WTC11 (cell line): ENCODE measurements at regions not wholly inside any gene's neighbourhood (a gene's known extent, or its start where the extent isn't known, plus 50 kb on each side); places are given as distances from the start of the nearest gene placed in this dataset.

ENCODE experiments used
- ATAC-seq: fragments of 200-7000 bp; cut with Tn5 transposase; 2 replicates; pipeline ENCODE4 v1.10.0; 2021; ENCODE audit warnings: mild to moderate bottlenecking, moderate library complexity
- CTCF ChIA-PET: fragments of 300-600 bp; sonication (Branson Sonifier 250); formaldehyde crosslinking; loops from one replicate; lab custom pipeline; 2021; ENCODE audit warnings: antibody characterized with exemption; lab: Charles Lee
- POLR2A ChIA-PET: fragments of 350-600 bp; sonication (Branson Sonifier 250); formaldehyde crosslinking; loops from one replicate; lab custom pipeline; 2021; ENCODE audit warnings: antibody characterized with exemption; lab: Charles Lee
- DNase-seq: peaks from one replicate; pipeline ENCODE4 v3.0.0; 2021; ENCODE audit warnings: low spot score
- H3K27ac Mint-ChIP-seq: 2 replicates; pipeline ENCODE4 v1.8.0; 2021; ENCODE audit warnings: mixed read lengths
- H3K27me3 Mint-ChIP-seq: 2 replicates; pipeline ENCODE4 v1.8.0; 2021; ENCODE audit warnings: low read depth, mild to moderate bottlenecking, moderate library complexity, mixed read lengths
- H3K36me3 Mint-ChIP-seq: 2 replicates; pipeline ENCODE4 v1.8.0; 2021; ENCODE audit warnings: mixed read lengths
- H3K4me1 Mint-ChIP-seq: 2 replicates; pipeline ENCODE4 v1.8.0; 2022; ENCODE audit warnings: mixed read lengths
- H3K4me3 Mint-ChIP-seq: 2 replicates; pipeline ENCODE4 v1.8.0; 2021; ENCODE audit warnings: mild to moderate bottlenecking, moderate library complexity, mixed read lengths
- H3K9me3 Mint-ChIP-seq: 2 replicates; pipeline ENCODE4 v1.8.0; 2021; ENCODE audit warnings: mixed read lengths
- ARID4B ChIP-seq: sonication (generic); formaldehyde crosslinking; IDR thresholded peaks from 2 replicates; pipeline ENCODE4 v1.8.0; 2023; ENCODE audit warnings: missing genetic modification reagents, mild to moderate bottlenecking, borderline replicate concordance
- ATF6 ChIP-seq: sonication (generic); formaldehyde crosslinking; IDR thresholded peaks from 2 replicates; pipeline ENCODE4 v1.8.1; 2023; ENCODE audit warnings: mild to moderate bottlenecking, missing genetic modification reagents
- E2F5 ChIP-seq: sonication (generic); formaldehyde crosslinking; IDR thresholded peaks from 2 replicates; pipeline ENCODE4 v1.8.1; 2022; ENCODE audit warnings: mild to moderate bottlenecking, moderate library complexity, missing genetic modification reagents
- FOXK1 ChIP-seq: sonication (generic); formaldehyde crosslinking; IDR thresholded peaks from 2 replicates; pipeline ENCODE4 v1.8.0; 2022; ENCODE audit warnings: mild to moderate bottlenecking, moderate library complexity, missing genetic modification reagents
- GRHL2 ChIP-seq: fragments of 250-450 bp; sonication (Bioruptor Pico); IDR thresholded peaks from 2 replicates; pipeline ENCODE4 v1.8.0; 2022; ENCODE audit warnings: mild to moderate bottlenecking, moderate library complexity; ENCODE audit not compliant: insufficient replicate concordance, severe bottlenecking
- HMGXB4 ChIP-seq: sonication (generic); formaldehyde crosslinking; IDR thresholded peaks from 2 replicates; pipeline ENCODE4 v1.8.1; 2023; ENCODE audit warnings: mild to moderate bottlenecking, moderate library complexity, missing genetic modification reagents
- IRF2 ChIP-seq: sonication (generic); formaldehyde crosslinking; IDR thresholded peaks from 2 replicates; pipeline ENCODE4 v1.8.0; 2022; ENCODE audit warnings: low read depth, missing genetic modification reagents, borderline replicate concordance
- NR3C1 ChIP-seq: sonication (generic); formaldehyde crosslinking; conservative IDR thresholded peaks from 2 replicates; pipeline ENCODE4 v1.8.1; 2023; ENCODE audit warnings: low read depth, mild to moderate bottlenecking, missing genetic modification reagents
- RELA ChIP-seq: sonication (generic); formaldehyde crosslinking; IDR thresholded peaks from 2 replicates; pipeline ENCODE4 v1.8.1; 2022; ENCODE audit warnings: missing genetic modification reagents, mild to moderate bottlenecking, borderline replicate concordance
- ZBTB21 ChIP-seq: sonication (generic); formaldehyde crosslinking; IDR thresholded peaks from 2 replicates; pipeline ENCODE4 v1.8.1; 2023; ENCODE audit warnings: mild to moderate bottlenecking, missing genetic modification reagents, borderline replicate concordance
- ZNF219 ChIP-seq: sonication (generic); formaldehyde crosslinking; IDR thresholded peaks from 2 replicates; pipeline ENCODE4 v1.8.0; 2023; ENCODE audit warnings: missing genetic modification reagents, mild to moderate bottlenecking, borderline replicate concordance
- ZNF263 ChIP-seq: sonication (generic); formaldehyde crosslinking; IDR thresholded peaks from 2 replicates; pipeline ENCODE4 v1.8.1; 2022; ENCODE audit warnings: low read depth, mild to moderate bottlenecking, moderate library complexity, missing genetic modification reagents
- ZNF317 ChIP-seq: sonication (generic); formaldehyde crosslinking; IDR thresholded peaks from 2 replicates; pipeline ENCODE4 v1.8.1; 2023; ENCODE audit warnings: low read depth, mild to moderate bottlenecking, moderate library complexity, missing genetic modification reagents, borderline replicate concordance
- ZNF416 ChIP-seq: fragments of 250-450 bp; sonication (Bioruptor Pico); IDR thresholded peaks from 2 replicates; pipeline ENCODE4 v1.9.0; 2021; ENCODE audit warnings: mild to moderate bottlenecking, inconsistent platforms
- TF ChIP-seq, protein P1 (sequence below): sonication (generic); formaldehyde crosslinking; IDR thresholded peaks from 2 replicates; pipeline ENCODE4 v1.8.1; 2022; ENCODE audit warnings: missing genetic modification reagents, borderline replicate concordance
- TF ChIP-seq, protein P2 (sequence below): sonication (generic); formaldehyde crosslinking; IDR thresholded peaks from 2 replicates; pipeline ENCODE4 v1.8.1; 2023; ENCODE audit warnings: mild to moderate bottlenecking, missing genetic modification reagents, moderate library complexity

GRCh38 chr14:65290830-65291229 is 121.7 kb upstream of the FUT8 start:
- ATAC-seq (no peak), DNase-seq (no peak)
- ChIA-PET POLR2A (no interaction called here), CTCF (no interaction called here)
- no peak for TF ChIP-seq IRF2 (CRISPR knock-in tag)
- TF ChIP-seq ZBTB21 (CRISPR knock-in tag): no peak
- TF ChIP-seq, protein P1, sequence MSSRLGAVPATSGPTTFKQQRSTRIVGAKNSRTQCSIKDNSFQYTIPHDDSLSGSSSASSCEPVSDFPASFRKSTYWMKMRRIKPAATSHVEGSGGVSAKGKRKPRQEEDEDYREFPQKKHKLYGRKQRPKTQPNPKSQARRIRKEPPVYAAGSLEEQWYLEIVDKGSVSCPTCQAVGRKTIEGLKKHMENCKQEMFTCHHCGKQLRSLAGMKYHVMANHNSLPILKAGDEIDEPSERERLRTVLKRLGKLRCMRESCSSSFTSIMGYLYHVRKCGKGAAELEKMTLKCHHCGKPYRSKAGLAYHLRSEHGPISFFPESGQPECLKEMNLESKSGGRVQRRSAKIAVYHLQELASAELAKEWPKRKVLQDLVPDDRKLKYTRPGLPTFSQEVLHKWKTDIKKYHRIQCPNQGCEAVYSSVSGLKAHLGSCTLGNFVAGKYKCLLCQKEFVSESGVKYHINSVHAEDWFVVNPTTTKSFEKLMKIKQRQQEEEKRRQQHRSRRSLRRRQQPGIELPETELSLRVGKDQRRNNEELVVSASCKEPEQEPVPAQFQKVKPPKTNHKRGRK: no peak
- TF ChIP-seq, protein P2, sequence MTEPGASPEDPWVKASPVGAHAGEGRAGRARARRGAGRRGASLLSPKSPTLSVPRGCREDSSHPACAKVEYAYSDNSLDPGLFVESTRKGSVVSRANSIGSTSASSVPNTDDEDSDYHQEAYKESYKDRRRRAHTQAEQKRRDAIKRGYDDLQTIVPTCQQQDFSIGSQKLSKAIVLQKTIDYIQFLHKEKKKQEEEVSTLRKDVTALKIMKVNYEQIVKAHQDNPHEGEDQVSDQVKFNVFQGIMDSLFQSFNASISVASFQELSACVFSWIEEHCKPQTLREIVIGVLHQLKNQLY (CRISPR knock-in tag): no peak
- TF ChIP-seq ZNF317 (CRISPR knock-in tag): no peak
- H3K27ac Mint-ChIP-seq: no peak overlapping the region
- H3K36me3 Mint-ChIP-seq: no peaks in the 10 kb centered on the region
- peaks cover 14% of the 10 kb centered on the region for H3K4me1 Mint-ChIP-seq
- H3K9me3 Mint-ChIP-seq: no peaks in the 10 kb centered on the region
- H3K4me3 Mint-ChIP-seq: no peak overlapping the region
- H3K27me3 Mint-ChIP-seq: peaks cover 2% of the 10 kb centered on the region; the same call in 1 of the 2 replicates

GRCh38 chr14:65291531-65291930 is 121.0 kb upstream of the FUT8 start:
- no peak for DNase-seq
- Mint-ChIP-seq H3K27me3 (peaks cover 2% of the 10 kb centered on the region; the same call in 1 of the 2 replicates), H3K27ac (no peak overlapping the region), H3K4me3 (no peak overlapping the region), H3K36me3 (no peaks in the 10 kb centered on the region), H3K9me3 (no peaks in the 10 kb centered on the region), H3K4me1 (peaks cover 11% of the 10 kb centered on the region)
- TF ChIP-seq ZNF263: no peak
- no peak for TF ChIP-seq ATF6 (CRISPR knock-in tag)
- TF ChIP-seq GRHL2: no peak
- ChIA-PET CTCF (no interaction called here), POLR2A (no interaction called here)
- ATAC-seq: no peak

DNA sequence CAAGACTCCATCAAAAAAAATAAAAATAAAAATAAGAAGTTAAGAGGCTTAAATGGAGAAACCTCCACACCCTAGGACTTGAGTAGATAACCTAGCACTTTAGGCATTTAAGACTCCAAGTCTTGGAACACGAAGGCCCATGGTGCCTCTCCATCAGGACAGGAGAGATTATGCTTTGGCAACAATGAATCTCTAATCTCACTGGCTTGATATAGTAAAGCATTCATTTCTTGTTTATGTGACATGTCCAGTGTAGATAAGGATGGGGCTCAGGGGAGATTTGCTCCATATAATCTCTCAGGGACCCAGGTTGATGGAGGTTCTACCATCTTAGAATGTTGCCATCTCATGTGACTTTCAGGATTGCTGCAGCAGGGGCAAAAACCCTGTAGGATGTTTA is 117.7 kb upstream of the FUT8 start:
- Mint-ChIP-seq H3K36me3 (no peaks in the 10 kb centered on the region), H3K4me3 (no peak overlapping the region), H3K4me1 (no peaks in the 10 kb centered on the region), H3K27ac (no peak overlapping the region), H3K27me3 (no peaks in the 10 kb centered on the region), H3K9me3 (no peaks in the 10 kb centered on the region)
- TF ChIP-seq FOXK1 (CRISPR knock-in tag) (no peak), ZNF263 (no peak), ZNF416 (no peak)
- TF ChIP-seq, protein P2 (CRISPR knock-in tag): no peak
- ChIA-PET POLR2A (no interaction called here), CTCF (no interaction called here)
- ATAC-seq: no peak
- no peak for DNase-seq

- ATAC-seq (no peak), DNase-seq (no peak)
- Mint-ChIP-seq H3K27ac (no peak overlapping the region), H3K4me1 (no peaks in the 10 kb centered on the region), H3K36me3 (no peaks in the 10 kb centered on the region), H3K27me3 (no peaks in the 10 kb centered on the region), H3K4me3 (no peak overlapping the region), H3K9me3 (no peaks in the 10 kb centered on the region)
- no peak for TF ChIP-seq ZNF219 (CRISPR knock-in tag)
- TF ChIP-seq E2F5 (CRISPR knock-in tag): no peak
- no peak for TF ChIP-seq ARID4B (CRISPR knock-in tag)
- no peak for TF ChIP-seq RELA
- no peak for TF ChIP-seq NR3C1
- no peak for TF ChIP-seq HMGXB4 (CRISPR knock-in tag)
- ChIA-PET CTCF (no interaction called here), POLR2A (no interaction called here)
These were observed 116.1 kb upstream of the FUT8 start for GRCh38 chr14:65296402-65296801.
